Spleen (tissue), 11 donors: ENCODE measurements at regions not wholly inside any gene's neighbourhood (a gene's known extent, or its start where the extent isn't known, plus 50 kb on each side); places are given as distances from the start of the nearest gene placed in this dataset.

Source experiments
- DNase-seq: peaks from one replicate; pipeline ENCODE4 v3.0.0-alpha.2; 2020
- H3K27ac ChIP-seq, 8 donors: fragments of 200-600 bp; sonication (generic) in 7 of 8; 1 replicate in 4 of 8; 2 replicates in 4 of 8; pipeline versions ENCODE4 v1.5.0 to v1.8.0; 2016 to 2021; ENCODE audit warnings: inconsistent platforms in 4 of 8, mild to moderate bottlenecking in 4 of 8, moderate library complexity in 1 of 8
- H3K27me3 ChIP-seq, 7 donors: fragments of 200-600 bp; sonication (generic) in 6 of 7; replicated peaks in 1 of 7; 1 replicate in 4 of 7; 2 replicates in 3 of 7; pipeline versions ENCODE4 v1.5.0 to v1.8.0; 2016 to 2021; ENCODE audit warnings: inconsistent platforms in 3 of 7, mild to moderate bottlenecking in 1 of 7
- H3K36me3 ChIP-seq, 6 donors: fragments of 200-600 bp; sonication (generic) in 5 of 6; 1 replicate in 4 of 6; 2 replicates in 2 of 6; pipeline versions ENCODE4 v1.5.0 to v1.8.0; 2016 to 2021; ENCODE audit warnings: inconsistent platforms in 2 of 6
- H3K4me1 ChIP-seq, 6 donors: fragments of 200-600 bp; sonication (generic) in 5 of 6; 1 replicate in 3 of 6; 2 replicates in 3 of 6; pipeline versions ENCODE4 v1.5.0 to v1.8.0; 2016 to 2021; ENCODE audit warnings: inconsistent platforms in 3 of 6
- H3K4me3 ChIP-seq, 8 donors: fragments of 200-600 bp; sonication (generic) in 7 of 8; 1 replicate in 4 of 8; 2 replicates in 4 of 8; pipeline versions ENCODE4 v1.5.0 to v1.8.0; 2016 to 2021; ENCODE audit warnings: inconsistent platforms in 4 of 8, mild to moderate bottlenecking in 4 of 8, moderate library complexity in 2 of 8
- H3K9me3 ChIP-seq, 8 donors: fragments of 200-600 bp; sonication (generic) in 7 of 8; 1 replicate in 4 of 8; 2 replicates in 4 of 8; pipeline versions ENCODE4 v1.5.0 to v1.8.0; 2016 to 2021; ENCODE audit warnings: inconsistent platforms in 4 of 8
- POLR2A ChIP-seq, 3 donors: fragments of 450-650 bp; IDR thresholded peaks; one replicate each; pipeline ENCODE4 v1.5.1; 2017; ENCODE audit warnings: antibody characterized with exemption in 3 of 3, mild to moderate bottlenecking in 1 of 3
- POLR2AphosphoS5 ChIP-seq, 3 donors: sonication (generic); formaldehyde crosslinking; IDR thresholded peaks; one replicate each; pipeline ENCODE4 v1.5.1; 2017; ENCODE audit warnings: antibody characterized with exemption in 3 of 3
- WGBS, 5 donors: extraction: QIAGEN DNeasy Blood & Tissue Kit in 3 of 5; methylation state at CpG; one replicate each; pipeline versions ENCODE4 v1.1.5 to v1.1.7; 2013 to 2018; 5-methylcytosine and 5-hydroxymethylcytosine counted together
- intact Hi-C: fragments of 100-400 bp; cut with DNase I; formaldehyde crosslinking; loops from one replicate; pipeline ENCODE4 v1.15.0; 2023; ENCODE audit warnings: low total_unique reads
- TF ChIP-seq, protein P1 (sequence below), 11 experiments: fragments of 200-600 bp in 7 of 11; fragments of 450-650 bp in 4 of 11; sonication (generic) in 4 of 11; IDR thresholded peaks in 8 of 11; conservative IDR thresholded peaks in 3 of 11; 1 replicate in 7 of 11; 2 replicates in 4 of 11; pipeline versions ENCODE4 v1.4.0 to v1.8.0; 2016 to 2021; ENCODE audit warnings: antibody characterized with exemption in 11 of 11, inconsistent platforms in 4 of 11, mild to moderate bottlenecking in 1 of 11
- donor health status: healthy with polysubstance abuse.
- donor health status: DM: no; HTN: no; CAD: no; lungs with moderate emphysema.
- donor health status: DM: no; HTN: no; CAD: no.
- donor health status: Bipolar disorder and iron deficiency.
- donor health status: healthy.
- donor health status: DM: no; HTN: no; CAD: no.
- donor health status: DM: yes; HTN: yes; CAD: no.

DNA sequence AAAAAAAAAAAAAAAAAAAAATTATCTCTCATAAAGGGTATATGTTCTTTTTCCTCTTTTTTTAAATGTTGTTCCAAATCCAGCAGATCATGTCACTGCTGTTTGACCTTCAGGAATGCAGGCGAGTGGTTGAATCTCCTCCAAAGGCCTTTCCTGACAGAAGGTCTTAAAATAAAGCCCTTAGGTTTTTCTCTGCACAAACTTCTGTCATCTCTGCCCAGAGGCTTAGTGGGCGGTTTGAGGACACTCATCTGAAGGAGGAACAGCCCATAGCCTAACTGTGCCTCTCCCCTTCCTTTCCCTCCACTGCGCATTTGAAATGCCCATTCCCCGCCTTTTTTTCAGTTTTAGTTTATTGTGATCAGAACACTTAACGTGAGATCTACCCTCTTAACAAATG is 270.2 kb downstream of the TMEM114 start:
- WGBS, 5 donors, result 64 to 75% (median 74%) methylated on average over 5 of the region's 5 CpGs
- H3K9me3 ChIP-seq, result peaks cover 0 to 46% (median 10%) of the 10 kb centered on the region in 8 donors
- H3K4me3 ChIP-seq, result no peak overlapping the region
- no peaks in the 10 kb centered on the region for H3K4me1 ChIP-seq
- no peak overlapping the region for H3K27ac ChIP-seq
- intact Hi-C loops, result no loop called here
- no peaks in the 10 kb centered on the region for H3K36me3 ChIP-seq
- no peaks in the 10 kb centered on the region for H3K27me3 ChIP-seq
- TF ChIP-seq POLR2A (IDR thresholded peaks at IDR 0.05) (no peak), POLR2AphosphoS5 (IDR thresholded peaks at IDR 0.05) (no peak)
- TF ChIP-seq, protein P1, sequence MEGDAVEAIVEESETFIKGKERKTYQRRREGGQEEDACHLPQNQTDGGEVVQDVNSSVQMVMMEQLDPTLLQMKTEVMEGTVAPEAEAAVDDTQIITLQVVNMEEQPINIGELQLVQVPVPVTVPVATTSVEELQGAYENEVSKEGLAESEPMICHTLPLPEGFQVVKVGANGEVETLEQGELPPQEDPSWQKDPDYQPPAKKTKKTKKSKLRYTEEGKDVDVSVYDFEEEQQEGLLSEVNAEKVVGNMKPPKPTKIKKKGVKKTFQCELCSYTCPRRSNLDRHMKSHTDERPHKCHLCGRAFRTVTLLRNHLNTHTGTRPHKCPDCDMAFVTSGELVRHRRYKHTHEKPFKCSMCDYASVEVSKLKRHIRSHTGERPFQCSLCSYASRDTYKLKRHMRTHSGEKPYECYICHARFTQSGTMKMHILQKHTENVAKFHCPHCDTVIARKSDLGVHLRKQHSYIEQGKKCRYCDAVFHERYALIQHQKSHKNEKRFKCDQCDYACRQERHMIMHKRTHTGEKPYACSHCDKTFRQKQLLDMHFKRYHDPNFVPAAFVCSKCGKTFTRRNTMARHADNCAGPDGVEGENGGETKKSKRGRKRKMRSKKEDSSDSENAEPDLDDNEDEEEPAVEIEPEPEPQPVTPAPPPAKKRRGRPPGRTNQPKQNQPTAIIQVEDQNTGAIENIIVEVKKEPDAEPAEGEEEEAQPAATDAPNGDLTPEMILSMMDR (IDR thresholded peaks at IDR 0.05 in 8 of 11, conservative IDR thresholded peaks at IDR 0.05 in 3 of 11), result no peak
- DNase-seq, result no peak

DNA sequence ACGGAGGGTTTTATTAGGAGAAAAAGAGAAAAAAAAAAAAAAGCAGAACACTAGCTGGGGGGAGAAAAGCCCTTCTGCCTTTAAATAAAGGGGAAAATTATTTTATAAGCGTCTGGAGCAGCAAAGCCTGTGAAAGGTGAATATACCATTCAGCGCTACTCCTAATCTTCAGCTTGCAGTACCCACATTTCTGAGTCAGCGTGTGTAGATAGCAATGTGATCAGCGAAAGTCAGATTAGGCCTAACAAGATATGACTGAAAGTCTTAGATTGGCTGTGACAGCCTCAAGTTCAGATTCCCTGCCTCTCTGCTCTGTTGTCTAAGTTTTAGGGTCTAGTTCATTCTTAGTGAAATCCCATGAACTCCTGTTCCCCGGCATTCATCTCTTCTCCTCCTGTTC is 279.5 kb downstream of the TMEM114 start:
- H3K9me3 ChIP-seq, result peaks cover 0 to 25% (median 17%) of the 10 kb centered on the region in 8 donors
- DNase-seq, result no peak
- H3K27ac ChIP-seq, result no peak overlapping the region
- intact Hi-C loops, result no loop called here
- no peaks in the 10 kb centered on the region for H3K27me3 ChIP-seq
- 81 to 91% (median 85%) methylated on average over 6 of the region's 6 CpGs for WGBS, 5 donors
- no peak overlapping the region for H3K4me3 ChIP-seq
- H3K4me1 ChIP-seq, result no peaks in the 10 kb centered on the region
- TF ChIP-seq POLR2AphosphoS5 (IDR thresholded peaks at IDR 0.05) (no peak), POLR2A (IDR thresholded peaks at IDR 0.05) (no peak)
- TF ChIP-seq, protein P1 (IDR thresholded peaks at IDR 0.05 in 8 of 11, conservative IDR thresholded peaks at IDR 0.05 in 3 of 11), result no peak
- H3K36me3 ChIP-seq, result no peaks in the 10 kb centered on the region

DNA sequence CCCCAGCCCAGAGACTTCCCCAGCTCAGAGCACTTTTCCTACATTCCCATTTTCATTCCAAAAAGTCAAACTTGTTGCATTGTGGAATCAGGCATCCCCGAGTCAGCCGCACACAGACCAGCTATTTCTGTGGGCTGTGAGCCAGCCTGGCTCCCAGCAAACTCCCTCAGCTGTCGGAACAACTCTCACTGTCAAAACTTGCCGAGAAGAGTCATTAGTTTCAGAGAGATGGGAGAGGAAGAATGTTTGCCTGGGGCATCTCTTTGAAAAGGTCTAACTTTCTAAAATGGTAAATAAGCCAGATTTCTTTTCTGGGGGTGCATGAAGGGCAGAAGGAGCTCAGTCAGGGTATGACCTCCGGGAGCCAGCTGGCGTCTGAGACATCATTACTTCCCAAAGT is 280.0 kb downstream of the TMEM114 start:
- no peak for DNase-seq
- H3K36me3 ChIP-seq, result no peaks in the 10 kb centered on the region
- no peak overlapping the region for H3K27ac ChIP-seq
- H3K9me3 ChIP-seq, result peaks cover 0 to 25% (median 17%) of the 10 kb centered on the region in 8 donors
- H3K27me3 ChIP-seq, result no peaks in the 10 kb centered on the region
- TF ChIP-seq POLR2AphosphoS5 (IDR thresholded peaks at IDR 0.05) (no peak), POLR2A (IDR thresholded peaks at IDR 0.05) (no peak)
- TF ChIP-seq, protein P1 (IDR thresholded peaks at IDR 0.05 in 8 of 11, conservative IDR thresholded peaks at IDR 0.05 in 3 of 11), result no peak
- intact Hi-C loops, result no loop called here
- no peak overlapping the region for H3K4me3 ChIP-seq
- WGBS, 5 donors, result 71 to 74% (median 73%) methylated on average over 6 of the region's 6 CpGs
- H3K4me1 ChIP-seq, result no peaks in the 10 kb centered on the region

DNA sequence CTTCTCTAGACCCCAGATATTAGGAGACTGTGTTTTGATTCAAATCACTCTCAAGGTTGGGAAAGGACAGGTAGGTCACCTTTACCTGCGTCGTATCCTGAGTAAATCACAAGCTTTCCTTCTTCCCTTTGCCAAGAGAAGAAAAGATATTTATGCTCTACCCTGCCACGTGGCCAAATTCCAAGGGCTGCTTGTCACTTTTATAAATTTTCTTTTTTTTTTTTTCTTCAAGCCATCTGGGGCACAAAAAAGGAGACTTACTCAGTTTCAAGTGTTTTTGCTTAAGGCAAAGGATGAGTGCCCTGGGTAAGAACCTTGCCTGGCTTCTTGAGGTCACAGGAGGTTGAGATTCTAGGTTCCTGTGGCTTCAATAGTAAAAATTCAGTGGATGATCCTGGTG is 285.1 kb downstream of the TMEM114 start:
- intact Hi-C loops, result no loop called here
- no peak for TF ChIP-seq POLR2A (IDR thresholded peaks at IDR 0.05)
- TF ChIP-seq, protein P1 (IDR thresholded peaks at IDR 0.05 in 8 of 11, conservative IDR thresholded peaks at IDR 0.05 in 3 of 11), result no peak
- no peak for TF ChIP-seq POLR2AphosphoS5 (IDR thresholded peaks at IDR 0.05)
- WGBS, 5 donors, result 77 to 85% (median 81%) methylated on average over 3 of the region's 3 CpGs

More for the DNA sequence above, 285.1 kb downstream of the TMEM114 start:
- Histone ChIP-seq H3K36me3 (no peaks in the 10 kb centered on the region), H3K27ac (no peak overlapping the region), H3K4me3 (no peak overlapping the region), H3K9me3 (peaks cover 0 to 33% (median 17%) of the 10 kb centered on the region in 8 donors), H3K27me3 (no peaks in the 10 kb centered on the region), H3K4me1 (no peaks in the 10 kb centered on the region)
- no peak for DNase-seq
